ENCODE measurements at regions not wholly inside any gene's neighbourhood (a gene's known extent, or its start where the extent isn't known, plus 50 kb on each side); places are given as distances from the start of the nearest gene placed in this dataset.

- TF ChIP-seq CTCF (conservative IDR thresholded peaks at IDR 0.05; ENCODE audit: low read depth, low read length) (no peak), EZH2 (IDR thresholded peaks at IDR 0.05; ENCODE audit: borderline replicate concordance, low read depth, low read length, poor library complexity, severe bottlenecking) (no peak)
These were observed 58.7 kb downstream of the RMI2 start for GRCh38 chr16:11403920-11404319.

All from A673 (cell line).